Spleen (tissue), 7 donors: ENCODE measurements at regions not wholly inside any gene's neighbourhood (a gene's known extent, or its start where the extent isn't known, plus 50 kb on each side); places are given as distances from the start of the nearest gene placed in this dataset.

Experiments
- CTCF ChIP-seq, 11 experiments: fragments of 200-600 bp in 7 of 11; fragments of 450-650 bp in 4 of 11; sonication (generic) in 4 of 11; IDR thresholded peaks in 8 of 11; conservative IDR thresholded peaks in 3 of 11; 1 replicate in 7 of 11; 2 replicates in 4 of 11; pipeline versions ENCODE4 v1.4.0 to v1.8.0; 2016 to 2021; ENCODE audit warnings: antibody characterized with exemption in 11 of 11, inconsistent platforms in 4 of 11, mild to moderate bottlenecking in 1 of 11
- POLR2A ChIP-seq, 3 donors: fragments of 450-650 bp; IDR thresholded peaks; one replicate each; pipeline ENCODE4 v1.5.1; 2017; ENCODE audit warnings: antibody characterized with exemption in 3 of 3, mild to moderate bottlenecking in 1 of 3
- POLR2AphosphoS5 ChIP-seq, 3 donors: sonication (generic); formaldehyde crosslinking; IDR thresholded peaks; one replicate each; pipeline ENCODE4 v1.5.1; 2017; ENCODE audit warnings: antibody characterized with exemption in 3 of 3
- donor health status: DM: no; HTN: no; CAD: no; lungs with moderate emphysema.
- donor health status: DM: no; HTN: no; CAD: no.
- donor health status: DM: no; HTN: no; CAD: no.

GRCh38 chr15:91649016-91649415, 204.5 kb upstream of the SLCO3A1 start:
- TF ChIP-seq CTCF (IDR thresholded peaks at IDR 0.05 in 8 of 11, conservative IDR thresholded peaks at IDR 0.05 in 3 of 11), result no peak
- TF ChIP-seq POLR2A (IDR thresholded peaks at IDR 0.05), result no peak
- no peak for TF ChIP-seq POLR2AphosphoS5 (IDR thresholded peaks at IDR 0.05)
